ENCODE measurements at regions not wholly inside any gene's neighbourhood (a gene's known extent, or its start where the extent isn't known, plus 50 kb on each side); places are given as distances from the start of the nearest gene placed in this dataset.
"Not testable (repeated sequence)": the region's sequence is repeated elsewhere in the genome, so short reads cannot be mapped to it uniquely, and the experiment has no call there.

- H3K27ac ChIP-seq, result no peak overlapping the region
- no peak for TF ChIP-seq CTCF (conservative IDR thresholded peaks at IDR 0.05; ENCODE audit: low read depth)
- no peak for DNase-seq (ENCODE audit: low spot score)
- POLR2A ChIA-PET (ENCODE audit: low non-redundant PET), result no interaction called here
- CTCF ChIA-PET, result no interaction called here
Observed at GRCh38 chr2:153299217-153299616, 179.3 kb downstream of the RPRM start.

GRCh38 chr2:153294199-153294786 is 184.3 kb downstream of the RPRM start:
- TF ChIP-seq CTCF (conservative IDR thresholded peaks at IDR 0.05; ENCODE audit: low read depth), result no peak
- H3K27ac ChIP-seq, result no peak overlapping the region
- ChIA-PET CTCF (interaction anchor here (0.5 kb wide), 1 partner anchor 87 kb away, joined by 3 read pairs; no protein-coding TSS in a partner anchor), POLR2A (ENCODE audit: low non-redundant PET) (no interaction called here)
- no peak for DNase-seq (ENCODE audit: low spot score)

GRCh38 chr2:153291718-153292117 is 186.8 kb downstream of the RPRM start:
- CTCF ChIA-PET, result no interaction called here
- H3K27ac ChIP-seq, result no peak overlapping the region

GRCh38 chr2:153287109-153287801 is 191.3 kb downstream of the RPRM start:
- H3K27ac ChIP-seq, result no peak overlapping the region
- ChIA-PET POLR2A (ENCODE audit: low non-redundant PET) (no interaction called here), CTCF (interaction anchor here (0.6 to 0.7 kb wide), 2 partner anchors 165 to 170 kb away, joined by 3 read pairs; no protein-coding TSS in a partner anchor)
- DNase-seq (ENCODE audit: low spot score), result no peak
- no peak for TF ChIP-seq CTCF (conservative IDR thresholded peaks at IDR 0.05; ENCODE audit: low read depth)

More at GRCh38 chr2:153291718-153292117, 186.8 kb downstream of the RPRM start:
- POLR2A ChIA-PET (ENCODE audit: low non-redundant PET), result no interaction called here
- no peak for TF ChIP-seq CTCF (conservative IDR thresholded peaks at IDR 0.05; ENCODE audit: low read depth)
- no peak for DNase-seq (ENCODE audit: low spot score)

- ChIA-PET CTCF (no interaction called here), POLR2A (ENCODE audit: low non-redundant PET) (no interaction called here)
- DNase-seq (ENCODE audit: low spot score), result no peak
- TF ChIP-seq CTCF (conservative IDR thresholded peaks at IDR 0.05; ENCODE audit: low read depth), result no peak
- no peak overlapping the region for H3K27ac ChIP-seq
Observed at GRCh38 chr2:153268941-153269461, 209.6 kb downstream of the RPRM start.

GRCh38 chr2:153256876-153257275 is 221.7 kb downstream of the RPRM start:
- CTCF ChIA-PET; POLR2A ChIA-PET (ENCODE audit: low non-redundant PET); H3K27ac ChIP-seq; DNase-seq (ENCODE audit: low spot score): not testable (repeated sequence)

GRCh38 chr2:153246636-153247035 is 231.9 kb downstream of the RPRM start:
- H3K27ac ChIP-seq; POLR2A ChIA-PET (ENCODE audit: low non-redundant PET); DNase-seq (ENCODE audit: low spot score); CTCF ChIA-PET: not testable (repeated sequence)

Data from RWPE1 (cell line).